GM23338 (cell line): ENCODE measurements at regions not wholly inside any gene's neighbourhood (a gene's known extent, or its start where the extent isn't known, plus 50 kb on each side); places are given as distances from the start of the nearest gene placed in this dataset.

Source experiments
- ATAC-seq: fragments of 200-7000 bp; cut with Tn5 transposase; 3 replicates; pipeline ENCODE4 v1.9.1; 2020
- DNase-seq: peaks from one replicate; pipeline ENCODE4 v3.0.0-alpha.2; 2015; ENCODE audit warnings: low spot score
- H2AFZ ChIP-seq: fragments of 200-600 bp; sonication (generic); 2 replicates; pipeline ENCODE4 v1.8.0; 2016; ENCODE audit warnings: antibody characterized with exemption, mild to moderate bottlenecking, moderate library complexity
- H3F3A ChIP-seq: fragments of 200-600 bp; sonication (generic); replicated peaks from 2 replicates; pipeline ENCODE4 v1.8.0; 2017; ENCODE audit warnings: antibody characterized with exemption, mixed run types, low read depth
- H3K27ac ChIP-seq: fragments of 200-600 bp; sonication (generic); 2 replicates; pipeline ENCODE4 v1.6.1; 2016; ENCODE audit warnings: low read depth
- H3K27me3 ChIP-seq: fragments of 200-600 bp; sonication (generic); 2 replicates; pipeline ENCODE4 v1.8.0; 2016; ENCODE audit warnings: mild to moderate bottlenecking, mixed run types, moderate library complexity; ENCODE audit not compliant: insufficient read depth
- H3K36me3 ChIP-seq: fragments of 200-600 bp; sonication (generic); 2 replicates; pipeline ENCODE4 v1.8.0; 2016; ENCODE audit warnings: mild to moderate bottlenecking; ENCODE audit not compliant: insufficient read depth
- H3K4me1 ChIP-seq: fragments of 200-600 bp; sonication (generic); 2 replicates; pipeline ENCODE4 v1.8.0; 2016; ENCODE audit warnings: mild to moderate bottlenecking, moderate library complexity; ENCODE audit not compliant: insufficient read depth
- H3K4me2 ChIP-seq: fragments of 200-600 bp; sonication (generic); 2 replicates; pipeline ENCODE4 v1.7.1; 2017; ENCODE audit warnings: mixed run types
- H3K4me3 ChIP-seq: fragments of 200-600 bp; sonication (generic); 2 replicates; pipeline ENCODE4 v1.6.1; 2016; ENCODE audit warnings: mixed run types
- H3K79me2 ChIP-seq: fragments of 200-600 bp; sonication (generic); replicated peaks from 2 replicates; pipeline ENCODE4 v1.8.0; 2017; ENCODE audit warnings: mild to moderate bottlenecking; ENCODE audit not compliant: insufficient read depth
- H3K9me2 ChIP-seq: fragments of 200-600 bp; sonication (generic); 2 replicates; pipeline ENCODE4 v1.8.0; 2017; ENCODE audit not compliant: insufficient read depth
- H4K20me1 ChIP-seq: fragments of 200-600 bp; sonication (generic); replicated peaks from 2 replicates; pipeline ENCODE4 v1.8.0; 2017; ENCODE audit warnings: mild to moderate bottlenecking; ENCODE audit not compliant: insufficient read depth
- H3K27ac Mint-ChIP-seq: 2 replicates; pipeline ENCODE4 v1.8.0; 2020; ENCODE audit warnings: inconsistent platforms, mild to moderate bottlenecking, moderate library complexity, mixed read lengths
- H3K27me3 Mint-ChIP-seq: 3 replicates; pipeline ENCODE4 v1.8.0; 2022; ENCODE audit warnings: low read depth, mild to moderate bottlenecking, moderate library complexity, mixed read lengths, inconsistent platforms; ENCODE audit not compliant: insufficient read depth, poor library complexity
- H3K36me3 Mint-ChIP-seq: 3 replicates; pipeline ENCODE4 v1.8.0; 2021; ENCODE audit warnings: low read depth, mild to moderate bottlenecking, inconsistent platforms, moderate library complexity, mixed read lengths
- H3K4me1 Mint-ChIP-seq: 3 replicates; pipeline ENCODE4 v1.8.0; 2020; ENCODE audit warnings: mild to moderate bottlenecking, inconsistent platforms, mixed read lengths
- H3K4me3 Mint-ChIP-seq: 3 replicates; pipeline ENCODE4 v1.8.0; 2021; ENCODE audit warnings: moderate library complexity, mild to moderate bottlenecking, inconsistent platforms, mixed read lengths
- H3K9me3 Mint-ChIP-seq: 3 replicates; pipeline ENCODE4 v1.8.0; 2020; ENCODE audit warnings: moderate library complexity, mild to moderate bottlenecking, inconsistent platforms, mixed read lengths
- CREB1 ChIP-seq: fragments of 250-450 bp; sonication (Bioruptor Pico); IDR thresholded peaks from 2 replicates; pipeline ENCODE4 v1.5.0; 2020; ENCODE audit warnings: low read depth, mild to moderate bottlenecking, moderate library complexity
- EZH2 ChIP-seq: fragments of 200-600 bp; sonication (generic); IDR thresholded peaks from one replicate; pipeline ENCODE4 v1.8.0; 2017; ENCODE audit warnings: antibody characterized with exemption, mild to moderate bottlenecking, low read depth; ENCODE audit not compliant: unreplicated experiment
- EZH2phosphoT487 ChIP-seq: fragments of 200-600 bp; sonication (generic); IDR thresholded peaks from one replicate; pipeline ENCODE4 v1.8.1; 2018; ENCODE audit warnings: antibody characterized with exemption; ENCODE audit not compliant: unreplicated experiment
- JUNB ChIP-seq: IDR thresholded peaks from one replicate; pipeline ENCODE4 v1.6.1; 2016; ENCODE audit warnings: antibody characterized with exemption; ENCODE audit not compliant: unreplicated experiment
- NANOG ChIP-seq: IDR thresholded peaks from 2 replicates; pipeline ENCODE4 v1.6.1; 2016; ENCODE audit warnings: antibody characterized with exemption, borderline replicate concordance
- POLR2AphosphoS5 ChIP-seq: IDR thresholded peaks from 2 replicates; pipeline ENCODE4 v1.6.1; 2016; ENCODE audit warnings: antibody characterized with exemption, low read depth
- STAT1 ChIP-seq: IDR thresholded peaks from one replicate; pipeline ENCODE4 v1.6.1; 2016; ENCODE audit warnings: antibody characterized with exemption; ENCODE audit not compliant: unreplicated experiment
- ZNF114 ChIP-seq: fragments of 250-450 bp; sonication (Bioruptor Pico); IDR thresholded peaks from 2 replicates; pipeline ENCODE4 v1.5.0; 2020; ENCODE audit warnings: mild to moderate bottlenecking, moderate library complexity
- ZNF331 ChIP-seq: fragments of 250-450 bp; sonication (Bioruptor Pico); IDR thresholded peaks from 2 replicates; pipeline ENCODE4 v1.5.0; 2020; ENCODE audit warnings: low read depth, mild to moderate bottlenecking, moderate library complexity
- TF ChIP-seq, protein P1 (sequence below): IDR thresholded peaks from one replicate; pipeline ENCODE4 v1.6.1; 2018; ENCODE audit warnings: antibody characterized with exemption; ENCODE audit not compliant: unreplicated experiment
- TF ChIP-seq, protein P2 (sequence below): IDR thresholded peaks from 2 replicates; pipeline ENCODE4 v1.6.1; 2016; ENCODE audit warnings: antibody characterized with exemption
- TF ChIP-seq, protein P3 (sequence below): fragments of 250-450 bp; sonication (Bioruptor Pico); IDR thresholded peaks from 2 replicates; pipeline ENCODE4 v1.5.0; 2020; ENCODE audit warnings: mild to moderate bottlenecking, moderate library complexity
- TF ChIP-seq, protein P4 (sequence below), 2 experiments: fragments of 200-600 bp in 1 of 2; sonication (generic) in 1 of 2; conservative IDR thresholded peaks; 2 replicates each; pipeline versions ENCODE4 v1.5.1 to v1.6.1; 2016 to 2017; ENCODE audit warnings: antibody characterized with exemption in 2 of 2, low read depth in 2 of 2, mild to moderate bottlenecking in 2 of 2, moderate library complexity in 1 of 2

DNA sequence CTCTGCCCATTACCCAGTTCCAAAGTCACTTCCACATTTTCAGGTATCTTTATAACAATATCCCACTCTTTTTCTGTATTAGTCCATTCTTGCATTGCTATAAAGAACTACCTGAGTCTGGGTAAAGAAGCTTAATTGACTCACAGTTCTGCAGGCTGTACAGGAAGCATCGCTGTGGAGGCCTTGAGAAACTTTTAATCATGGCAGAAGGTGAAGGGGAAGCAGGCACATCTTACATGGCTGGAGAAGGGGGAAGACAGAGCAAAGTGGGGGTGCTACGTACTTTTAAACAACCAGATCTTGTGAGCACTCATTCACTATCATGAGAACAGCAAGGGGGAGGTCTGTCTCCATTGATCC is 85.4 kb upstream of the MAP4K3 start (continued):
- no peak for TF ChIP-seq STAT1
- TF ChIP-seq EZH2phosphoT487: no peak
- no peak for TF ChIP-seq EZH2
- no peak for TF ChIP-seq ZNF331 (CRISPR knock-in tag)
- TF ChIP-seq NANOG: no peak

DNA sequence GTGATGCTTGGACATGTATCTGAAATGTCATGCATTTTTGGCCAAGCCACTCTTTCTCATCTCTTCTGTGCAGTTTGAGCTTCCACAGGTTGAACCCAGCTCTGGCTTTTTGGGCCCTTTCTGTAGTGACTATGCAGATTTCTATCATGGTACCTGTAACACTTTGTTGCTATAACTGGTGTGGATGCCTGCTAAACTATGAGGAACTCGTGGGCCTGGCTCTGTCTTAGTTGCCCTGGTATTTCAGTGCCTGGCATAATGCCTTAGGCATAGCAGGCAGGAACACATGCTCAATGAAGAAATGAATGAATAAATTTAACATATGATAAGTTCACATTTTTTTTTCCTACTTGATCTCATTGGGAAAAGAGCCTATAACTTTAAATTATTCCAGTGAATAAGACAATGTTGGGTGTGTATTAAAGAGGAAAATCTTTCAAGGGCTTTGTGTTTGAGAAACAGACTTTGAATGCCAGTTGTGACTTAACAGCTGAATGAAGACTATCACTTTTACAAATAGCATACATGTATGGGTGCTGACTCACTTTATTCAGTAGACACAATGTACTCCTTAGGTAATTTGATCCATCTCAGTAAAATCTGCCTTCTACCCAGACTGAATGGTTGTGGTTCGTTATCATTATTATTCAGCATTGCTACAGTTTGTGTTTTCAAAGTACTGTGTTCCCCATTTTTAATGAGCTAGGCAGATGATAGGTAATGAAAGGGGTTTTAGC is 86.4 kb upstream of the MAP4K3 start:
- Histone ChIP-seq H3K4me2 (no peak overlapping the region), H3K9me2 (peaks cover 4% of the 10 kb centered on the region), H3K27ac (no peak overlapping the region), H3K27me3 (no peaks in the 10 kb centered on the region), H3F3A (no peaks in the 10 kb centered on the region), H3K4me1 (0 out of 2 replicates have a peak, but pooled peaks cover 11% of the 10 kb centered on the region), H3K79me2 (no peaks in the 10 kb centered on the region), H3K4me3 (no peak overlapping the region), H3K36me3 (peaks cover 24% of the 10 kb centered on the region), H2AFZ (no peak overlapping the region), H4K20me1 (no peaks in the 10 kb centered on the region)
- Mint-ChIP-seq H3K4me1 (peaks cover 7% of the 10 kb centered on the region), H3K27me3 (peaks cover 4% of the 10 kb centered on the region), H3K27ac (no peak overlapping the region), H3K36me3 (peaks cover 48% of the 10 kb centered on the region), H3K9me3 (peaks cover 28% of the 10 kb centered on the region), H3K4me3 (no peak overlapping the region)
- ATAC-seq (no peak), DNase-seq (no peak)
- TF ChIP-seq NANOG (no peak), STAT1 (no peak), POLR2AphosphoS5 (no peak), EZH2phosphoT487 (no peak), ZNF114 (CRISPR knock-in tag) (no peak), JUNB (no peak), CREB1 (no peak)
- TF ChIP-seq, protein P1, sequence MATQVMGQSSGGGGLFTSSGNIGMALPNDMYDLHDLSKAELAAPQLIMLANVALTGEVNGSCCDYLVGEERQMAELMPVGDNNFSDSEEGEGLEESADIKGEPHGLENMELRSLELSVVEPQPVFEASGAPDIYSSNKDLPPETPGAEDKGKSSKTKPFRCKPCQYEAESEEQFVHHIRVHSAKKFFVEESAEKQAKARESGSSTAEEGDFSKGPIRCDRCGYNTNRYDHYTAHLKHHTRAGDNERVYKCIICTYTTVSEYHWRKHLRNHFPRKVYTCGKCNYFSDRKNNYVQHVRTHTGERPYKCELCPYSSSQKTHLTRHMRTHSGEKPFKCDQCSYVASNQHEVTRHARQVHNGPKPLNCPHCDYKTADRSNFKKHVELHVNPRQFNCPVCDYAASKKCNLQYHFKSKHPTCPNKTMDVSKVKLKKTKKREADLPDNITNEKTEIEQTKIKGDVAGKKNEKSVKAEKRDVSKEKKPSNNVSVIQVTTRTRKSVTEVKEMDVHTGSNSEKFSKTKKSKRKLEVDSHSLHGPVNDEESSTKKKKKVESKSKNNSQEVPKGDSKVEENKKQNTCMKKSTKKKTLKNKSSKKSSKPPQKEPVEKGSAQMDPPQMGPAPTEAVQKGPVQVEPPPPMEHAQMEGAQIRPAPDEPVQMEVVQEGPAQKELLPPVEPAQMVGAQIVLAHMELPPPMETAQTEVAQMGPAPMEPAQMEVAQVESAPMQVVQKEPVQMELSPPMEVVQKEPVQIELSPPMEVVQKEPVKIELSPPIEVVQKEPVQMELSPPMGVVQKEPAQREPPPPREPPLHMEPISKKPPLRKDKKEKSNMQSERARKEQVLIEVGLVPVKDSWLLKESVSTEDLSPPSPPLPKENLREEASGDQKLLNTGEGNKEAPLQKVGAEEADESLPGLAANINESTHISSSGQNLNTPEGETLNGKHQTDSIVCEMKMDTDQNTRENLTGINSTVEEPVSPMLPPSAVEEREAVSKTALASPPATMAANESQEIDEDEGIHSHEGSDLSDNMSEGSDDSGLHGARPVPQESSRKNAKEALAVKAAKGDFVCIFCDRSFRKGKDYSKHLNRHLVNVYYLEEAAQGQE: no peak
- TF ChIP-seq, protein P2, sequence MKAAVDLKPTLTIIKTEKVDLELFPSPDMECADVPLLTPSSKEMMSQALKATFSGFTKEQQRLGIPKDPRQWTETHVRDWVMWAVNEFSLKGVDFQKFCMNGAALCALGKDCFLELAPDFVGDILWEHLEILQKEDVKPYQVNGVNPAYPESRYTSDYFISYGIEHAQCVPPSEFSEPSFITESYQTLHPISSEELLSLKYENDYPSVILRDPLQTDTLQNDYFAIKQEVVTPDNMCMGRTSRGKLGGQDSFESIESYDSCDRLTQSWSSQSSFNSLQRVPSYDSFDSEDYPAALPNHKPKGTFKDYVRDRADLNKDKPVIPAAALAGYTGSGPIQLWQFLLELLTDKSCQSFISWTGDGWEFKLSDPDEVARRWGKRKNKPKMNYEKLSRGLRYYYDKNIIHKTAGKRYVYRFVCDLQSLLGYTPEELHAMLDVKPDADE: no peak
- TF ChIP-seq, protein P3, sequence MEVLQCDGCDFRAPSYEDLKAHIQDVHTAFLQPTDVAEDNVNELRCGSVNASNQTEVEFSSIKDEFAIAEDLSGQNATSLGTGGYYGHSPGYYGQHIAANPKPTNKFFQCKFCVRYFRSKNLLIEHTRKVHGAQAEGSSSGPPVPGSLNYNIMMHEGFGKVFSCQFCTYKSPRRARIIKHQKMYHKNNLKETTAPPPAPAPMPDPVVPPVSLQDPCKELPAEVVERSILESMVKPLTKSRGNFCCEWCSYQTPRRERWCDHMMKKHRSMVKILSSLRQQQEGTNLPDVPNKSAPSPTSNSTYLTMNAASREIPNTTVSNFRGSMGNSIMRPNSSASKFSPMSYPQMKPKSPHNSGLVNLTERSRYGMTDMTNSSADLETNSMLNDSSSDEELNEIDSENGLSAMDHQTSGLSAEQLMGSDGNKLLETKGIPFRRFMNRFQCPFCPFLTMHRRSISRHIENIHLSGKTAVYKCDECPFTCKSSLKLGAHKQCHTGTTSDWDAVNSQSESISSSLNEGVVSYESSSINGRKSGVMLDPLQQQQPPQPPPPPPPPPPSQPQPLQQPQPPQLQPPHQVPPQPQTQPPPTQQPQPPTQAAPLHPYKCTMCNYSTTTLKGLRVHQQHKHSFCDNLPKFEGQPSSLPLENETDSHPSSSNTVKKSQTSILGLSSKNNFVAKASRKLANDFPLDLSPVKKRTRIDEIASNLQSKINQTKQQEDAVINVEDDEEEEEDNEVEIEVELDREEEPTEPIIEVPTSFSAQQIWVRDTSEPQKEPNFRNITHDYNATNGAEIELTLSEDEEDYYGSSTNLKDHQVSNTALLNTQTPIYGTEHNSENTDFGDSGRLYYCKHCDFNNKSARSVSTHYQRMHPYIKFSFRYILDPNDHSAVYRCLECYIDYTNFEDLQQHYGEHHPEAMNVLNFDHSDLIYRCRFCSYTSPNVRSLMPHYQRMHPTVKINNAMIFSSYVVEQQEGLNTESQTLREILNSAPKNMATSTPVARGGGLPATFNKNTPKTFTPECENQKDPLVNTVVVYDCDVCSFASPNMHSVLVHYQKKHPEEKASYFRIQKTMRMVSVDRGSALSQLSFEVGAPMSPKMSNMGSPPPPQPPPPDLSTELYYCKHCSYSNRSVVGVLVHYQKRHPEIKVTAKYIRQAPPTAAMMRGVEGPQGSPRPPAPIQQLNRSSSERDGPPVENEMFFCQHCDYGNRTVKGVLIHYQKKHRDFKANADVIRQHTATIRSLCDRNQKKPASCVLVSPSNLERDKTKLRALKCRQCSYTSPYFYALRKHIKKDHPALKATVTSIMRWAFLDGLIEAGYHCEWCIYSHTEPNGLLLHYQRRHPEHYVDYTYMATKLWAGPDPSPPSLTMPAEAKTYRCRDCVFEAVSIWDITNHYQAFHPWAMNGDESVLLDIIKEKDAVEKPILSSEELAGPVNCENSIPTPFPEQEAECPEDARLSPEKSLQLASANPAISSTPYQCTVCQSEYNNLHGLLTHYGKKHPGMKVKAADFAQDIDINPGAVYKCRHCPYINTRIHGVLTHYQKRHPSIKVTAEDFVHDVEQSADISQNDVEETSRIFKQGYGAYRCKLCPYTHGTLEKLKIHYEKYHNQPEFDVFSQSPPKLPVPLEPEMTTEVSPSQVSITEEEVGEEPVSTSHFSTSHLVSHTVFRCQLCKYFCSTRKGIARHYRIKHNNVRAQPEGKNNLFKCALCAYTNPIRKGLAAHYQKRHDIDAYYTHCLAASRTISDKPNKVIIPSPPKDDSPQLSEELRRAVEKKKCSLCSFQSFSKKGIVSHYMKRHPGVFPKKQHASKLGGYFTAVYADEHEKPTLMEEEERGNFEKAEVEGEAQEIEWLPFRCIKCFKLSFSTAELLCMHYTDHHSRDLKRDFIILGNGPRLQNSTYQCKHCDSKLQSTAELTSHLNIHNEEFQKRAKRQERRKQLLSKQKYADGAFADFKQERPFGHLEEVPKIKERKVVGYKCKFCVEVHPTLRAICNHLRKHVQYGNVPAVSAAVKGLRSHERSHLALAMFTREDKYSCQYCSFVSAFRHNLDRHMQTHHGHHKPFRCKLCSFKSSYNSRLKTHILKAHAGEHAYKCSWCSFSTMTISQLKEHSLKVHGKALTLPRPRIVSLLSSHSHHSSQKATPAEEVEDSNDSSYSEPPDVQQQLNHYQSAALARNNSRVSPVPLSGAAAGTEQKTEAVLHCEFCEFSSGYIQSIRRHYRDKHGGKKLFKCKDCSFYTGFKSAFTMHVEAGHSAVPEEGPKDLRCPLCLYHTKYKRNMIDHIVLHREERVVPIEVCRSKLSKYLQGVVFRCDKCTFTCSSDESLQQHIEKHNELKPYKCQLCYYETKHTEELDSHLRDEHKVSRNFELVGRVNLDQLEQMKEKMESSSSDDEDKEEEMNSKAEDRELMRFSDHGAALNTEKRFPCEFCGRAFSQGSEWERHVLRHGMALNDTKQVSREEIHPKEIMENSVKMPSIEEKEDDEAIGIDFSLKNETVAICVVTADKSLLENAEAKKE: no peak
- TF ChIP-seq, protein P4, sequence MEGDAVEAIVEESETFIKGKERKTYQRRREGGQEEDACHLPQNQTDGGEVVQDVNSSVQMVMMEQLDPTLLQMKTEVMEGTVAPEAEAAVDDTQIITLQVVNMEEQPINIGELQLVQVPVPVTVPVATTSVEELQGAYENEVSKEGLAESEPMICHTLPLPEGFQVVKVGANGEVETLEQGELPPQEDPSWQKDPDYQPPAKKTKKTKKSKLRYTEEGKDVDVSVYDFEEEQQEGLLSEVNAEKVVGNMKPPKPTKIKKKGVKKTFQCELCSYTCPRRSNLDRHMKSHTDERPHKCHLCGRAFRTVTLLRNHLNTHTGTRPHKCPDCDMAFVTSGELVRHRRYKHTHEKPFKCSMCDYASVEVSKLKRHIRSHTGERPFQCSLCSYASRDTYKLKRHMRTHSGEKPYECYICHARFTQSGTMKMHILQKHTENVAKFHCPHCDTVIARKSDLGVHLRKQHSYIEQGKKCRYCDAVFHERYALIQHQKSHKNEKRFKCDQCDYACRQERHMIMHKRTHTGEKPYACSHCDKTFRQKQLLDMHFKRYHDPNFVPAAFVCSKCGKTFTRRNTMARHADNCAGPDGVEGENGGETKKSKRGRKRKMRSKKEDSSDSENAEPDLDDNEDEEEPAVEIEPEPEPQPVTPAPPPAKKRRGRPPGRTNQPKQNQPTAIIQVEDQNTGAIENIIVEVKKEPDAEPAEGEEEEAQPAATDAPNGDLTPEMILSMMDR (conservative IDR thresholded peaks at IDR 0.05; ENCODE audit: low read depth in 2 of 2): no peak
